ENCODE measurements at regions not wholly inside any gene's neighbourhood (a gene's known extent, or its start where the extent isn't known, plus 50 kb on each side); places are given as distances from the start of the nearest gene placed in this dataset.
"Not testable (repeated sequence)": the region's sequence is repeated elsewhere in the genome, so short reads cannot be mapped to it uniquely, and the experiment has no call there.

DNA sequence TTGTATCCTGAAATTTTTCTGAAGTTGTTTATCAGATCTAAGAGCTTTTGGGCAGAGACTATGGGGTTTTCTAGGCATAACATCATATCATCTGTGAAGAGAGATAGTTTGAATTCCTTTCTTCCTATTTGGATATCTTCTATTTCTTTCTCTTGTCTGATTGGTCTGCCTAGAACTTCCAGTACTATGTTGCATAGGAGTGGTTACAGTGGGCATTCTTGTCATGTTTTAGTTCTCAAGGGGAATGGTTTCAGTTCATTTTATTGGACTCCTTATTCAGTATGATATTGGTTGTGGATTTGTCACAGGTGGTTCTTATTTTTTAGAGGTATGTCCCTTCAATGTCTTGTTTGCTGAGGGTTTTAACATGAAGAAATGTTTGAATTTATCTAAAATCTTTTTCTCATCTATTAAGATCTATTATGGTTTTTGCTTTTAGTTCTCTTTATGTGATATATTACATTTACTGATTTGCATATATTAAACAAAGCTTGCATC is 286.6 kb upstream of the C1QTNF3 start:
- not testable (repeated sequence) for DNase-seq

DNA sequence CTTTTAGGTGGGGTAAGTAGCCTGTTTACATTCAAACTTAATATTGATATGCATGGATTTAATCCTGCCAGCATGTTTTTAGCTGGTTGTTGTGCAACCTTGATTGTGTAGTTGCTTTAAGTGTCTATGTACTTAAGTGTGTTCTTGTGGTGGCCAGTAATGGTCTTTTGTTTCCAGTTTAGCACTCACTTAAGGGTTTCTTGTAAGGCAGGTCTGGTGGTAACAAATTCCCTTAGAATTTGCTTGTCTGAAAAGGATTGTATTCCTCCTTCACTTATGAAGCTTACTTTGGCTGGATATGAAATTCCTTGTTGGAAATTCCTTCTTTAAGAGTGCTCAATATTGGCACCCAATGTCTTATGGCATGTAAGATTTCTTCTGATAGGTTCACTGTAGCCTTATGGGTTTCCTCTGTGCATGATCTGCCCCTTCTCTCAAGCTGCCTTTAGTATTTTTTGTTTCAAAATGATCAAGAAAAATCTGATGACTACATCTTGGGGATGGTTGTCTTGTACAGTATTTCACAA is 289.0 kb upstream of the C1QTNF3 start:
- DNase-seq, result not testable (repeated sequence)

DNA sequence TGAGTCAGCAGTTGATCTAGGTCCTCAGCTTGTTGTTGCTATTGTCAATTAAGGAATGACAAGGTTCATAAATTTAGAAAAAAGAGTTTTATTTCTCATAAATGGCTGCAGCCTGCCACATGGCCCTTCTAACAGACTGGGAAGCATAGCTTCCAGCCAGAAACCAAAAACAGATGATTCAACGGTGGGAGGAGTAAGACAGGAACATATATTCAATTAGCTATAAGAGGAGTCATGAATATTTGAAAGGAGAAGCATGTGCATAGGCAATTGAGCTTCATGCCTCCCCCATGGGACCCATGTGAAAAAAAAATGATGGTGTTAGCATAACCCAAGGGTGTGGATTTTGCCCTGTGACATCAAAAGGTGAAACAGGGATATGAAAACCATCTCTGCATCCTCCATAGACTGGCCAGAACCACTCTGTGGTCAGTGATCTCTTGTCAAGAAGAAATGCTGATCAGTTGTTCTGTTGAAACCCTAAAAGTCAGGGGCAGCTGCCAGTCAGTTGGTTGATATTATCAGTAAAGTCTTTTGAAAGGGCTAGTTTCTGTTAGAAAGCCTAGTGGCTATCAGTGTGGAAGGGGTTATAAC is 296.5 kb upstream of the C1QTNF3 start:
- DNase-seq, result not testable (repeated sequence)

DNA sequence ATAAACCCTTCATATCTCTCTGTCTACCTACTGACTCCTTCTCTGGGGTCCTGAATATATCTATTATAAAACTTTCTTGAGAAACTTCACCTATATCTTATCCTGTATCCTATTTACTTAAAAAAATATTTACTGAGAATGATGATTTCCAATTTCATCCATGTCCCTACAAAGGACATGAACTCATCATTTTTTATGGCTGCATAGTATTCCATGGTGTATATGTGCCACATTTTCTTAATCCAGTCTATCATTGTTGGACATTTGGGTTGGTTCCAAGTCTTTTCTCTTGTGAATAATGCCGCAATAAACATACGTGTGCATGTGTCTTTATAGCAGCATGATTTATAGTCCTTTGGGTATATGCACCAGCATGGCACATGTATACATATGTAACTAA is 301.7 kb upstream of the RAI14 start:
- not testable (repeated sequence) for DNase-seq

DNA sequence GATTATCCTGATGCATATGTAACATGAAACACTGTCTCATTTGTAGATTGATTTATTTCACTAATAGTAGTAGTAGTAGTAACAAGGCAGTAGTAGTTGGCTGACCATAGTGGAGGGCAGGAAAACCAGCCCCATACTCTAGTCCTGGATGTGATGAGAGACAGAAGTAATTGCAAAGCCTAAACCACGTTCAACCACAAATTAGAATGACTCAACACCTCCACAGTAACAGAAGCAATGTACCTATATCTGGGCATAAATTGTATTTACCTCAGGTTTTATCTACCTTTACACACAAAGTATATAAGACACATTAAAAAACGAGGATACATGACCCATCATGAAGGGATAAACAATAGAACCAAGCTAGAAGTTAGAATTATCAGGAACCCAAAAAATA is 284.7 kb upstream of the RAI14 start:
- not testable (repeated sequence) for DNase-seq

GRCh38 chr5:34371817-34372216 is 284.3 kb upstream of the RAI14 start:
- not testable (repeated sequence) for DNase-seq

- DNase-seq, result not testable (repeated sequence)
Observed at GRCh38 chr5:34372739-34373138, 283.4 kb upstream of the RAI14 start.

DNA sequence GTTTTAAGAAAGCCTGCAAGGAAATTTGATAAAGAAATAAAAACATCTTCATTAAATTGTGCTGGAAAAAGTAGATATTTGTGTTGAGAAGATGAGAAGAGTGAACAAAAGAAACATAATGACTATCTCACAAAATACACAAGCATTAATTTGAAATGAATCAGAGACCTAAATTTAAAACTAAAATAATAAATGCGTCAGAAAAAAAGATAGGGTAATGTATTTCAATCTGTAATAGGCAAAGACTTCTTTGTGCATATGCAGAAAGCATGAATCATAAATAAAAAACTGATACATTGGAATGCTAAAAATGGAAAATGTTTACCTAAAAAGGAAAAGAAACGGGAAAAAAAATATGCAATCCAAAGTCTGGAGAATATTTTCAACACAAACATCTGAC is 278.5 kb upstream of the RAI14 start:
- DNase-seq, result not testable (repeated sequence)

DNA sequence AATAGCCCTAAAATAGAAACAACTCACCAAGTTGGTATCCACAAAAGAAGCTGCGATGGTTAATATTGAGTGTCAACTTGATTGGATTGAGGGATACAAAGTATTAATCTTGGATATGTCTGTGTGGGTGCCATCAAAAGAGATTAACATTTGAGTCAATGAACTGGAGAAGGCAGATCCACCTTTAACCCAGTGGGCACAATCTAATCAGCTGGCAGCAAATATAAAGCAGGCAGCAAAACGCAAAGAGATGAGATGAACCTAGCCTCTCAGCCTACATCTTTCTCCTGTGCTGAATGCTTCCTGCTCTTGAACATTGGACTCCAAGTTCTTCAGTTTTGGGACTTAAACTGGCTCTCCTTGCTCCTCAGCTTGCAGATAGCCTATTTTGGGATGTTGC is 277.6 kb upstream of the RAI14 start:
- not testable (repeated sequence) for DNase-seq

DNA sequence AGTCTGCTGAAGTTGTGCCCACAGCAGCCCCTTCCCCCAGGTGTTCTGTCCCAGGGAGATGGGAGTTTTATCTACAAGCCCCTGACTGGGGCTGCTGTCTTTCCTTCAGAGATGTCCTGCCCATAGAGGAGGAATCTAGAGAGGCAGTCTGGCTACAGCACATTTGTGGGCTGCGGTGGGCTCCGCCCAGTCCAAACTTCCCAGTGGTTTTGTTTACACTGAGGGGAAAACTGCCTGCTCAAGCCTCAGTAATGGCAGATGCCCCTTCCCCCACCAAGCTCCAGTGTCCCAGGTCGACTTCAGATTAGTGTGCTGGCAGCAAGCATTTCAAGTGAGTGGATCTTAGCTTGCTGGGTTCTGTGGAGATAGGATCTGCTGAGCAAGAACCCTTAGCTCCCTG is 267.4 kb upstream of the RAI14 start:
- not testable (repeated sequence) for DNase-seq

DNA sequence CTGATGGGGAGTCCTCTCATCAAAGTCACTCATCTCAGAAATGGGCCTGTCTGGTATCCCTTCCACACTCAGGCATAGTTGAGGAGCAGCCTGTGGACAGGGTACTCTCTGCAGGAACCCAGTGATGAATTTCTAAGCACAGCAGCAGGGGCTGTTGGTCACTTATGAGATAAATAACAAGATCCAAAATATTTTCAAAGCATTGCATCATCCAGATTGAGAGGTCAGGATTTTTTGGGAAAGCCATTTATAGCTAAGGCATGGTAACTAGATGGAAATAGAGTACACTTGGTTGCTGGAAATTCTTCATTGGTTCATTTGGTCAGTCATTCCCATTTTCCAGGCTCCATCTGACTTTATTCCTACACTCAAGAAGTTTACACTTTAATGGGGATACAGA is 246.8 kb upstream of the RAI14 start:
- no peak for DNase-seq

- no peak for DNase-seq
Observed at GRCh38 chr5:34410411-34411139, 245.6 kb upstream of the RAI14 start.

DNA sequence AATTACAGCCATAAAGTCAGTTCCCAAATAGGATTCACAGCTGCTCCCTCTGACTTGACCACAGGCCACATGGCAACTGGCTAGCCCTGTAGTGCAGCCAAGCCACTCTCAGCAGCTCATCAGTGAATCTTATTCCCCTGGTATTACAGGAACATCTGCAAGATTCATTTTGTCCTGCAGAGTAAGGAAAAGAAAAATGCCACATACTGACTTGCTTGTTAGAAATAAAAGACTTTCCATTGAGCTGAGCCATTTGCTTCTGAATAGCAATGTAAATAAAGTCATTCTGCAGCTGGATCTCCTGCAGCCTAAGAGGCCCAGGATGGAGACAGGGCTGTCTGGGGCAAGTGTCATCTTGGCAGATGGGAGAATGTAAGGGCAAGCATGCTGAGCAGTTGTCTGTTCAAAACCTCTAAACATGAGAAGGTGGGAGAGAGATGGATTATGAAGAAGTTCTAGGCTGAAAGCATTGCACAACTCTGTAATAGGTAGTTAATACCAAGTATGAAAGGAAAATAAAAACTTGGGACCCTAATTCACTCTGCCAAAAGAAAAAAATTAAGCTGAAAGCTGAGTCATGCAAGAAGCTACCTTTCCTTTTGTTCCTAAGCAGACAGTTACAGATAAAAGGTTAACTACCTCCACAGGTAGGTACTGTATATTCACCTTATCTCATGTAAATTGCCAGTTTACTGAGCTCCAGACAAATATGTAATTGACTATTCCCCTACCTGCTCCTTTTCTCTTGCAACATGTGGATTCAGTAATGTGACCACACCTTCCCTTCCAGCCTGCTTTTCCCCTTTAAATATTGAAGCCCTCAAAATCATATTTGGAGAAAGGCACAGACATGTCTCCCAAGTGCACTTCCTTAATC is 244.4 kb upstream of the RAI14 start:
- DNase-seq, result no peak

- DNase-seq, result peak; percentile 22 to 79
Observed at GRCh38 chr5:34412736-34413135, 243.4 kb upstream of the RAI14 start.

GRCh38 chr5:34415559-34416198 is 240.4 kb upstream of the RAI14 start:
- DNase-seq, result no peak

DNA sequence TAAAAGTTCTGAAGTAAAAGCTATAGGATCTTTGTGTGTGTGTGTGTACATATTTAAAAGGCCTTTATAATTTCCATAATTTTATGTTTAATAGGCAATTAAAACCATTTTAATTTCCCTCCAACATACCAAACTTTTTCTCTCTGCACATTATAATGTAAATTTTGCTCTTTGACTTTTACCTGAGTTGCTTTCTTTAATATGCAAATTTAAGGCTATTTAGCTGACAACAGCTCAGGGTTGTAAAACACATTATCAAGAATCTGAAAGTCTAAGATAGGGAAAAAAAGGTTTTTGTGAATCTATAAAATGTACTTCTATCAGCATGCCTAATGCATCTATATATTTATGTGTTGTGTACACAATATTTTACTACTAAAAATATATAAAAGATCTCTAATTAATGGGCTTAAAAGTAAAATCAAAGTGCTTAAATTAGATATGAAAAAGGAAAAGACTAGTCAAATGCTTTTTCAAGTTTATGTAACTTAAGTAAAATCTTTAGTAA is 239.6 kb upstream of the RAI14 start:
- no peak for DNase-seq

- not testable (repeated sequence) for DNase-seq
Observed at GRCh38 chr5:34420191-34420590, 235.9 kb upstream of the RAI14 start.

DNA sequence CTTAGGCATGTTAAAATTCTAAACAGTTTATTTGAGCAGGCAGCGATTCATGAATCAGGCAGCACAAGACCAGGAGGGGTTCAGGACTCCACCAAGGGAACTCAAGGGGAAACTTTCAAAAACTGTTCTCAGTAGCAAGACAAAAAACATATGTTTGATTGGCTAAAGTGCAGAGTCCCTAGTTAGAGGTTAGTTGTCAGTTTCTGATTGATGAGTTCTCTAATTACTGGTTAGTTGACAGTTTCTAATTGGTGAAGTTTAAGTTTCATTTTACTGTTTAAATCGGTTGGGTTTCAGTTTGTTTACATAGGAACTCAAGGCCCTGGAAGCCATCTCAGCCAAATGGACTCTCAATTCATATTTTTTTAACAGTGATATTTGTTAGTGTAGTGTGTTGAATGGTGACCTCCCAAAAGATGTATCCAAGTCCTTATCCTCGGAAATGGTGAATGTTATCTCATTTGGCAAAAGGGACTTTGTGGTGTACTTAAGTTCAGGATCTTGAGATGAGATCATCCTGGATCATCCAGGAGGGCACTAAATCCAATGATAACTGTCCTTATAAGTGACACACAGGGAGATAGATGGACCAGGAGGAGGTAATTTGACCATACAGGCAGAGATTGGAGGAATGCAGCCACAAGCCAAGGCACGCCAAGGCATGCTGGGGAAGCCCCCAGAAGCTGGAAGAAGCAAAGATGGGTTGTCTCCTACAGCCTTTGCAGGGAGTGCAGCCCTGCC is 219.2 kb upstream of the RAI14 start:
- DNase-seq, result no peak

- no peak for DNase-seq
Observed at GRCh38 chr5:34439601-34440000, 216.5 kb upstream of the RAI14 start.

- DNase-seq, result not testable (repeated sequence)
Observed at GRCh38 chr5:34441767-34442166, 214.4 kb upstream of the RAI14 start.

DNA sequence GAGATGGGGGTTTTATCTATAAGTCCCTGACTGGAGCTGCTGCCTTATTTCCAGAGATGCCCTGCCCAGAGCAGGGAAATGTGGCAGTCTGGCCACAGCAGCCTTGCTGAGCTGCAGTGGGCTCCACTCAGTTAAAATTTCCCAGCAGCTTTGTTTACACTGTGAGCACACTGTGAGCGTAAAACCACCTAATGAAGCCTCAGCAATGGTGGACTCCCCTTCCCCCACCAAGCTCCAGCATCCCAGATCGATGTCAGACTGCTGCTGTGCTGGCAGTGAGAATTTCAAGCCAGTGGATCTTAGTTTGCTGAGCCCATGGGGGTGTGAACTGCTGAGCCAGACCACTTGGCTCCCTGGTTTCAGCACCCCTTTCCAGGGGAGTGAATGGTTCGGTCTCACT is 208.7 kb upstream of the RAI14 start:
- DNase-seq, result no peak

- no peak for DNase-seq
Observed at GRCh38 chr5:34449639-34450038, 206.5 kb upstream of the RAI14 start.

All from SW 1271 (cell line).